Stimulated activated CD4-positive, alpha-beta T cell treated with anti-CD3 and anti-CD28 coated beads, TNF-alpha, amount 100 ng/mL, for 1 hour (primary cell): ENCODE measurements at regions not wholly inside any gene's neighbourhood (a gene's known extent, or its start where the extent isn't known, plus 50 kb on each side); places are given as distances from the start of the nearest gene placed in this dataset.
"Not testable (repeated sequence)": the region's sequence is repeated elsewhere in the genome, so short reads cannot be mapped to it uniquely, and the experiment has no call there.

ENCODE experiments used
- DNase-seq, 3 donors: peaks; one replicate each; pipeline ENCODE4 v3.0.0-alpha.2; 2020; ENCODE audit warnings: low read depth in 3 of 3, low spot score in 1 of 3

DNA sequence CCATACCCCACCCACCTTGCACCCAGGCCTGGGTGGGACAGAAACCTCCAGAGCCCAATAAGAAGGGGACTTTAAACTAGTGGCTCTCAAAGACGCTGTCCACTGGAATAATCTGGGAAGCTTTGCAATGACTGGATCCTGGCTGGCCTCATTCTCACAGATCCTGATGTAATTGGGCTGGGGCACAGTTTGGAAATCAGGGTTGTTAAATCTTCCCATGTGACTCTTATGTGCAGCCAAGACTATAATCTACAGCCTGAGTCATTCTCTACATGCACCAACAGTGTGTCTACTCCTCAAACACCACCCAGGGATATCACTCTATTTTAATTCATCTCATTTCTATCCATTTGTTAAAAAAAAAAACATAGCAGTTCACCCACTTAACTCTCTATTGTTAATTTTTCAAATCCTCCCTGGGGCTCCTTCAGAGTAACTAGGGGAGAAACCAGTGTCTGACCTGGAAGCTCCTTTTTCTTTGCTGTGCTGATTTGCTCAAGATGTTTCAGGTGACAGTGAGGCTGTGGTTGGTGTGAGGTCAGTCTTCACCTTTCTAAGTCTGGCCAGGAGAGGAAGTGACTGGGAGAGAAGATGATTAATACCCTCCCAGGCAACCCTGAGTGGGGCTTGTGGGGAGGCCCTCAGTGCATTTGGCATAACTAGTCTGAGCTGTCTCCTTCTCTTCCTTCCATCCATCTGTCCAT lies 211.6 kb upstream of the SFSWAP start:
- DNase-seq = no peak

- no peak for DNase-seq
Measured at GRCh38 chr12:131499864-131500190, 211.1 kb upstream of the SFSWAP start.

DNA sequence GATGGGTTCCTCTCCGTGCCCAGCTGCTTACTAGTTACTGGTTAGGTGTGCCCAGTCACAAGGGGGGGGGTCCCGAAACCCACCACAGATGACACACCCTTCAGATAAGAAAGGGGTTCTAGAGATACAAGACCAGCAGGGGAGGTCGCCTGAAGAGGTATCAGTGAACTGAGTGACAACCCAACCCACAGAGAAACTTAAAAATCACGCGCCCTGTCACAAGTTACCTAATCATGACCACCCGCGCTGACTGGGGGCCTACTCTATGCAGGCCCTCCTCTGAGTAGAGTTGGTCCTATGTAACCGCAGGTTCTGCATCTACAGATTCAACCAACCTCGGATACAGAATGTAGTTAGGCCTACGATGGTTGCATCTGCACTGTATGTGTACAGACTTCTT lies 210.3 kb upstream of the SFSWAP start:
- DNase-seq = no peak

DNA sequence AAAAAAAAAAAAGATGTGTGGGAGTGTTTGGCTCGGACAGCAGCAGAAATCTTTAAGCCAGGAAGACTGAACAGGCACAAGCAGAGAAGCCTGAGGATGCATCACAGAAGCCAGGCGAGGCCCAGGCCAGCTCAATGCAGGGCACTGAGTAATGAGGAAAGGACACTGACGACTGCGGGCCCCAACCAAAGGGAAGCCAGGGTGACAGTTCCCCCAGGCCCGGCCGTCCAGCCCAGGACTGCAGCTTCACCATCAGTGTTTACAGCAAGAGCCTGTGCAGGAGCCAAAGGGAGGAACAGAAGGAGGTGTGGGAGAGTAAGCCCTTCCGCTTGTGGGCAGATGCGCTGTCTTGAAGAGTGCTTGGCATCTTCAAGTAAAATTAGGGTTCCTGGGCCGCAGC lies 205.3 kb upstream of the SFSWAP start:
- DNase-seq = no peak

- DNase-seq = no peak
Measured at GRCh38 chr12:131506426-131506825, 204.5 kb upstream of the SFSWAP start.

DNA sequence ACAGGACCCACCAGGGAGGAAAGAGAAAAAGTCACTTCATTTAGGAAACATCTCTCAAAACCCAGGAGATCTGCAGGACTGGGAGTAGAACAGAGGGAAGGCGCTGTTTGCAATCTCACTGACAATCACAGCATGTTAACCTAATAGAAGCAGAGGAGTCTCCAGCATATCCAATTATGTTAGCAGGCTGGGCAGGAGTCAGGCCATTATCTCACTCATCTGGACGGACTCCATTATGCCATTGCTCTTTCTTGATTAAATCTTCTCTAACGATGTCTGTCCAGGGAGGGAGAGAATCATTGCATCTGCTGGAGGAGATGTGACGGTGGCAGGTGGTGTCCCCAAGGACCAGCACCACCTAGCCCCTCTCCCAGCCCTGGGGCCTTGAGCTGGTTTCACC lies 203.8 kb upstream of the SFSWAP start:
- no peak for DNase-seq

DNA sequence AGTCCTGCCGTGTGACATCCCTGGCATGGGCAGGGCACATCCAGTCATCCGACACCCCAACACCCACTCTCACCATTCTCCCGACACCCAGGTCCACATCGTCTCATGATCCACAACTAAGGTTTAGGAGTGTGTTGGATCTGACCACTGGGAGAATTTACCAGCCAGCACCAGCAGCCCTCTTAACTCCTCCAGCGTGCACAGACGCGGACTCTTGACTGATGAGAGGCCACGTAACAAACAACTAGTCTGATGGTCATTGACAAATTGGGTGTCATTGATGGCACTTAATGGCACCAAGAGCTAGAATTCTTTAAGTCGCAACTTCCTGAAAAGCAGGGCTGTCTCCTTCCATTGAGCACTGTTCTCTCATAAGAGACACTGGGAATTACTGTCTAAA lies 203.0 kb upstream of the SFSWAP start:
- DNase-seq = no peak

- DNase-seq = no peak
Measured at GRCh38 chr12:131509701-131510100, 201.2 kb upstream of the SFSWAP start.

GRCh38 chr12:131510431-131510830 lies 200.5 kb upstream of the SFSWAP start:
- no peak for DNase-seq

GRCh38 chr12:131511391-131511802 lies 199.5 kb upstream of the SFSWAP start:
- DNase-seq = peak; percentile 9 to 17 (median 16)

DNA sequence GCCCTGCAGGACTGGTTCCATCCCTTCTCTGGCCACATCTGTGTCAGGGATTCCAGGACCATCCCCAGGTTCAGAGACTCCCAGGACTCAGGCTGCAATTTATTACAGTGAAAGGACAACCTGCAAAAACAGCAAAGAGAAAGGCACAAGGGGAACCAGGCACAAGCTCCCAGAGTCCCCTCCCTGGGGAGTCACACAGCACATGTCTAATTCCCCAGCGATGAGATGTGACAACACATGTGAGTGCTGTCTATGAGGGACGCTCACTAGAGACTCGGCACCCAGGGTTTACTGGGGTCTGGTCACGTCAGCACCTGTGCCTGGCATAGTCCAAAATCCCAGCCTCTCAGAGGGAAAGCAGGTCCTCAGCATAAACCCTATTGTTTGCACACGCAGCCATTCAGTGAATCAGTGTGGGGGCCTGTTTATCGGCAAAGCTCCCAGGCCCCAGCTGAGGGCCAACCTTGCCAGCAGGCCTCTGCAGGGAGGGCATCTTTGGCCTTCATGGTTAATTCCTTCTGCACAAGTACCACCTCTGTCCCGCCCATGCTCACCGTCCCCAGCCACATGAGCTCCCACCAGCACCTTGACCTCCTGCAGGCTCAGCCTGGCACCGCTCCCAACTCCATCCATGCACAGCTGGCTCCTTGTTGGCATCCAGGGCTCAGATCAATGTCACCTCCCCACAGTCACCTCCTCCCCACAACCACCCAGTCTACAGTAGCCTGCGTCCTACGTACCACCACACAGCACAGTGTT lies 198.9 kb upstream of the SFSWAP start:
- no peak for DNase-seq

GRCh38 chr12:131513606-131514005 lies 197.3 kb upstream of the SFSWAP start:
- DNase-seq = no peak

DNA sequence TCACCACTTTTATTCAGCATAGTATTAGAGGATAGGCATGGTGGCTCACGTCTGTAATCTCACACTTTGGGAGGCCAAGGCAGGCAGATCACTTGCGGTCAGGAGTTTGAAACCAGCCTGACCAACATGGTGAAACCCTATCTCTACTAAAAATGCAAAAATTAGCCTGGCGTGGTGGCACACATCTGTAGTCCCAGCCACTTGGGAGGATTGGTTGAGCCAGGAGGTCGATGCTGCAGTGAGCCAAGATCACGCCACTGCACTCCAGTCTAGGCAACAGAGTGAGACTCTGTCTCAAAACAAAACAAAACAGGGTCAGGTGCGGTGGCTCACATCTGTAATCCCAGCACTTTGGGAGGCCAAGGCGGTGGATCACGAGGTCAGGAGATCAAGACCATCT lies 190.3 kb upstream of the SFSWAP start:
- DNase-seq = not testable (repeated sequence)

DNA sequence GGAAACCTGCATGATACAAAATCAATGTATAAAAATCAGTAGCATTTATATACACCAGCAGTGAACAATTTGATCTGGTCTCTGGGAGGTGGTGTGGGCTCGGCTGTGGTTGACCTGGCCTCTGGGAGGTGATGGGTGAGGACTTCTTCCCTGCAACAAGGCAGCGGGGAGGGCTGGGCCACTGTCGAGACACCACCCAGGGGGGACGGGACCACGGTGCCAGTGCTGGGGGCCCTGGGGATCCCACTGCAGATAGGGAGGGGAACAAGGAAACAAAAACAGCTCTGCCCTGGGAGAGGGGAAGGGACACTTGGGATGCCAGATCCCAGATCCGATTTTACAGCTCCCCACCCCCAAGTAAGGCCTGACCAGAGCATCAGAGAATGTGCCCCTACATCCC lies 189.6 kb upstream of the SFSWAP start:
- DNase-seq = no peak

GRCh38 chr12:131525795-131526508 lies 184.9 kb upstream of the SFSWAP start:
- DNase-seq = no peak

GRCh38 chr12:131527092-131527491 lies 183.8 kb upstream of the SFSWAP start:
- DNase-seq = no peak

GRCh38 chr12:131527736-131528135 lies 183.2 kb upstream of the SFSWAP start:
- no peak for DNase-seq

GRCh38 chr12:131528144-131528543 lies 182.7 kb upstream of the SFSWAP start:
- DNase-seq = no peak

DNA sequence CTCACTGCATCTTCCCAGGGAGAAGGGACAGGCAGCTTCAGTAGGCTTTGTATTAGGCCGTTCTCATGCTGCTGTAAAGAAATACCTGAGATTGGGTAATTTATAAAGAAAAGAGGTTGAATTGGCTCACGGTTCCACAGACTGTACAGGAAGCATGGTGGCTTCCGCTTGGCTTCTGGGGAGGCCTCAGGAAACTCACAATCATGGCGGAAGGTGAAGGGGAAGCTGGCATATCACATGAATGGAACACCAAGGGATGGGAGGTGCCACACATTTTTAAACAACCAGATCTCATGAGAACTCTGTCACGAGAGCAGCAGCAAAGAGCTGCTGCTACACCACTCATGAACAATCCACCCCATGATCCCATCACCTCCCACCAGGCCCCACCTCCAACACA lies 182.2 kb upstream of the SFSWAP start:
- DNase-seq = no peak

- DNase-seq = no peak
Measured at GRCh38 chr12:131529196-131530040, 181.5 kb upstream of the SFSWAP start.

DNA sequence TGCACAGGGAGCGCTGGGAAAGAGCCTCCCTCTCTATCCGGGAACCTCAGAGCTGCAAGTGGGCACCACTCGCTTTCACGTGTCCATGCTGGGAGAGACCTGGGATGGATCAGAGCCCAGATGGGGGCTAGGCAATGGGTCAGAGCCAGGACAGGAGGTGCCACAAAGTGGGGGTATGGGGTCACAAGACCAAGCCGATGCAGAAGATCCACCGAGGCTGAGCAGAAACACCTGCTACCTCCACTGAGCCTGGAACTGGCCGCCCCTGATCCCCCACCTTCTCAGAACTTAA lies 180.9 kb upstream of the SFSWAP start:
- DNase-seq = no peak

DNA sequence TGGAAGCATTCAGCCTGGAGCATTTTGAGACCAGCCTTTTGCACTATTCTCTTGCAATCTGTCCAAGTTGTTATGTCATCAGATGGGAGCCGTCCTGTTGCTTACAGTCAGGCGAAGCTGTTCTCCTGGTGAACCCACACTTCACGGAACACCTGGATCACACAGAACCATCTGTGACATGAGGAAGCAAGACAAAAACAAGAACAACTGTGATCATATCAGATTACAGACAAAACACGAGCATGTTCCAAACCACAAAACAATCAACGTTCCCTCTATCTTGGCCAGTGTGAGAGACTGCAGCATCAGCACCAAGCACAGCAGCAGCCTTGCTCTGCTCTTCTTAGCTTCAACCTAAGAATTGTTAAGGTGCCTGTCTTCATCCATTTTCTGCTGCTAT lies 180.5 kb upstream of the SFSWAP start:
- no peak for DNase-seq
